ENCODE measurements at regions not wholly inside any gene's neighbourhood (a gene's known extent, or its start where the extent isn't known, plus 50 kb on each side); places are given as distances from the start of the nearest gene placed in this dataset.

- intact Hi-C loops (cut with micrococcal nuclease; ENCODE audit: unreplicated experiment): no loop called here
- in situ Hi-C loops (cut with HindIII; ENCODE audit: low pct_unique_long_range_greater_than_20kb, low sequenced_read_pairs): no loop called here
- no peak overlapping the region for H3K27ac ChIP-seq (ENCODE audit: low read length)
- H3K4me3 ChIP-seq (ENCODE audit: low read depth in 2 of 2, low read length in 2 of 2): no peak overlapping the region
- H3K27me3 ChIP-seq (ENCODE audit: control insufficient read depth, insufficient read depth, low read length): no peaks in the 10 kb centered on the region
- H3K4me1 ChIP-seq (ENCODE audit: control insufficient read depth, insufficient read depth, low read length): no peaks in the 10 kb centered on the region
- peaks cover 6% of the 10 kb centered on the region; the same call in 1 of the 2 replicates for H3K9me3 ChIP-seq (ENCODE audit: control insufficient read depth, insufficient read depth, low read depth, low read length)
- DNase-seq (ENCODE audit: low read depth, low spot score) (no peak), ATAC-seq (no peak)
- POLR2A ChIA-PET: no interaction called here
- no TSS peak for BruUV-seq (replicated peaks)
- H3K36me3 ChIP-seq (ENCODE audit: control insufficient read depth, insufficient read depth, low read length): no peaks in the 10 kb centered on the region
- TF ChIP-seq TCF7L2 (IDR thresholded peaks at IDR 0.05; ENCODE audit: low read depth, low read length) (no peak), SIN3A (IDR thresholded peaks at IDR 0.05; ENCODE audit: borderline replicate concordance, insufficient read depth, low read depth, low read length) (no peak), POLR2AphosphoS5 (IDR thresholded peaks at IDR 0.05; ENCODE audit: low read depth, low read length) (no peak), REST (IDR thresholded peaks at IDR 0.05; ENCODE audit: insufficient read depth in 1 of 2, low read depth in 2 of 2, low read length in 1 of 2) (no peak), CTCF (IDR thresholded peaks at IDR 0.05) (no peak)
- CTCF ChIA-PET: no interaction called here
Observed at GRCh38 chr6:2516059-2516458, 234.7 kb downstream of the MYLK4 start.

GRCh38 chr6:2514965-2515543 lies 235.7 kb downstream of the MYLK4 start:
- H3K36me3 ChIP-seq (ENCODE audit: control insufficient read depth, insufficient read depth, low read length): no peaks in the 10 kb centered on the region
- in situ Hi-C loops (cut with HindIII; ENCODE audit: low pct_unique_long_range_greater_than_20kb, low sequenced_read_pairs) (no loop called here), intact Hi-C loops (cut with micrococcal nuclease; ENCODE audit: unreplicated experiment) (no loop called here)
- peaks cover 4% of the 10 kb centered on the region; the same call in 1 of the 2 replicates for H3K9me3 ChIP-seq (ENCODE audit: control insufficient read depth, insufficient read depth, low read depth, low read length)
- no peaks in the 10 kb centered on the region for H3K4me1 ChIP-seq (ENCODE audit: control insufficient read depth, insufficient read depth, low read length)
- DNase-seq (ENCODE audit: low read depth, low spot score) (no peak), ATAC-seq (no peak)
- BruUV-seq (replicated peaks): no TSS peak
- H3K27me3 ChIP-seq (ENCODE audit: control insufficient read depth, insufficient read depth, low read length): no peaks in the 10 kb centered on the region
- ChIA-PET POLR2A (no interaction called here), CTCF (no interaction called here)
- no peak for TF ChIP-seq SIN3A (IDR thresholded peaks at IDR 0.05; ENCODE audit: borderline replicate concordance, insufficient read depth, low read depth, low read length)
- TF ChIP-seq CTCF (IDR thresholded peaks at IDR 0.05): no peak
- TF ChIP-seq POLR2AphosphoS5 (IDR thresholded peaks at IDR 0.05; ENCODE audit: low read depth, low read length): no peak
- no peak for TF ChIP-seq TCF7L2 (IDR thresholded peaks at IDR 0.05; ENCODE audit: low read depth, low read length)
- H3K4me3 ChIP-seq (ENCODE audit: low read depth in 2 of 2, low read length in 2 of 2): no peak overlapping the region
- no peak overlapping the region for H3K27ac ChIP-seq (ENCODE audit: low read length)

All from Panc1 (cell line).